COLO668 (cell line): ENCODE measurements at regions not wholly inside any gene's neighbourhood (a gene's known extent, or its start where the extent isn't known, plus 50 kb on each side); places are given as distances from the start of the nearest gene placed in this dataset.
"Not testable (repeated sequence)": the region's sequence is repeated elsewhere in the genome, so short reads cannot be mapped to it uniquely, and the experiment has no call there.

Source experiments
- DNase-seq: peaks from one replicate; lab custom pipeline; 2025; ENCODE audit not compliant: unreplicated experiment; lab: John Stamatoyannopoulos, UW

DNA sequence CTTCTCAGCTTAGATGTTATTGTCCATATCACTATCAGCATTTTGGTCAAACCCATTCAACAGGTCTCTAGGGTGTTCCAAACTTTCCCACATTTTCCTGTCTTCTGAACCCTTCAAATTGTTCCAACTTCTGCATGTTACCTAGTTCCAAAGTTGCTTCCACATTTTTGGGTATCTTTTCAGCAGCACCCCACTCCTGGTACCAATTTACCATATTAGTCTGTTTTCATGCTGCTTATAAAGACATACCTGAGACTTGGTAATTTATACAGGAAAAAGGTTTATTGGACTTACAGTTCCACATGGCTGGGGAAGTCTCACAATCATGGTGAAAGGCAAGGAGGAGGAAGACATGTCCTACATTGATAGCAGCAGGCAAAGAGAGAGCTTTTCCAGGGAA lies 1187.6 kb downstream of the MRPL39 start:
- not testable (repeated sequence) for DNase-seq

DNA sequence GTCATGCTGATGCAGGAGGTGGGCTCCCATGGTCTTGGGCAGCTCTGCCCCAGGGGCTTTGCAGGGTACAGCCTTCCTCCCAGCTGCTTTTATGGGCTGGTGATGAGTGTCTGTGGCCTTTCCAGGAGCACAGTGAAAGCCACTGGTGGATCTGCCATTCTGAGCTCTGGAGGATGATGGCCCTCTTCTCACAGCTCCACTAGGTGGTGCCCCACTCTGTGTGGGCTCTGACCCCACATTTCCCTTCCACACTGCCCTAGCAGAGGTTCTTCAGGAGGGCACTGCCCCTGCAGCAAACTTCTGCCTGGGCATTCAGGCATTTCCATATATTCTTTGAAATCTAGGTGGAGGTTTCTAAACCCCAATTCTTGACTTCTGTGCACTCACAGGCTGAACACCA lies 1188.6 kb downstream of the MRPL39 start:
- no peak for DNase-seq

DNA sequence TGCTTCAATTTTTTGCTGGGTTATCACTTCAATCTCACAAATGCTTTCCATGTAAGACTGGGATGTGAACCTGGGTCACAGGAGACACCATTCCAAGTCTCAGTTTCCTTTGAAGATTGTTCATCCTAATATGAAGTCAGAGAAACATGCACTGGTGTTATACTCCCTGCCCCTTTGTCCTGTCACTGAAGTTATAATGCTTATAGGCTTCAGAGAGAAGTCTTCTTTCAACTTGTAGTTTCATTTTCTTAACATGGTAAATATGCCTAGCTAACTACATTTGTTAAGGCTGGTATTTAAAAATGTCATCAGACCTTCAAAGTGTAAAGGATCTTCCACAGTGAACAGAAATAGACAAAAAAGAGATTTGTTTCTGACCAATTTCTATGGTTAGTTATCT lies 1195.9 kb downstream of the MRPL39 start:
- DNase-seq, result no peak

DNA sequence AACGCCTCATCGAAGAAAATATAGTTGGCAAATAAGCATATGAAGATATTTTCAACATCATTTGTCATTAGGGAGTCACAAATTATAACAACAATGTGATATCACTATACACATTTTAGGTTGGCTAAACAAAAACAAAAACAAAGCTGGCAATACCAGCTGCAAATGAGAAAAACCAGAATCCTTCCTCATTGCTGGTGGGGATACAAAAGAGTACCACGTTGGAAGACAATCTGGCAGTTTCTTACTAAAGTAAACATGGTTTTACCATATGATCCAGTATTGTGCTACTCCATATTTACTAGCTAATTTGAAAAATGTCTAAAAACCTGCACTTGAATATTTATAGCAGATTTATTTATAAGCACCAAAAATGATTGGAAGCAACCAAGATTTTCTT lies 1204.1 kb downstream of the MRPL39 start:
- DNase-seq, result no peak

DNA sequence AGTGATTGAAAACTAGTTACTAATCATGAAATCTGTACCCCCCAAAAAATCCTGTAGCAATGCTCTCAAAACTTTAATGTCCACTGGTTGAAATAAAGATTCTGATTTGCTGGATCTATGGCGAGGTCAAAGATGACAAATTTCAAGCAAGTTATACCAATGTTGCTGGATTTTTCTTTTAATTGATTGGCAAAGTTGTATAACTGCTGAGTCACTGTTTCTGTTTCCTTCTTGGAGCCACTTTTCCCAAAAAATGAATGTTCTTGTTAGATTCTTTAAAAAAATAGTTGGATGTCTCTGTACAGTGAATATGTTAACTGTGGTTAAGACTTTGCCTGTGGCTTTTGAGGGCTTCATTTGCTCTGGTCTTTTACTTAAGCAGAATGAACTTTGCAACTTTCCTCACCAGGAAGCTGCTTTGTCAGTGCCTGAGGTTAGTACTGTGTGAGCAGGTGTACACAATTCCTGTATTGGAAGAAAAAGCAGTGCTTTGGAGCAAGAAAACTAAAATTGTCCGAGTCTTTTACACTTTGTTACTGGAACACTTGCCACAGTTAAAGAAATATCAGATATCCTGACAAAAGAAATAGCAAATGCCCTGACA lies 1211.9 kb downstream of the MRPL39 start:
- no peak for DNase-seq

DNA sequence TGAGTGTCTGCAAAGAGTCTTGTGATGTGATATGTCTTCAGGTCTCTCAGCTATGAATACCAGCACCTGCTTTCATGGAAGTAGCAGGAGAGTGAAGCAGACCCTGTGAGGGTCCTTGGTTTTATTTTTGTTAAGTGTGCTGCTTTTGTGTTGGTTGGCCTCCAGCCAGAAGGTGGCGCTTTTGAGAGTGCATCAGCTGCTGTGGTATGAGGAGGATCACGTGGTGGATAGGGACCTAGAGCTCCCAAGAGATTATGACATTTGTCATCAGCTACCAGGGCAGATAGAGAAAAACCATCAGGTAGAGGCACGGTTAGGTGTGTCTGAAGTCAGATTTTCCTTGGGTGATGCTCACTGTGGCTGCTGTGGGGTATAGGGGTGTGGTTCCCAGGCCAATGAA lies 1232.1 kb downstream of the MRPL39 start:
- DNase-seq, result no peak

DNA sequence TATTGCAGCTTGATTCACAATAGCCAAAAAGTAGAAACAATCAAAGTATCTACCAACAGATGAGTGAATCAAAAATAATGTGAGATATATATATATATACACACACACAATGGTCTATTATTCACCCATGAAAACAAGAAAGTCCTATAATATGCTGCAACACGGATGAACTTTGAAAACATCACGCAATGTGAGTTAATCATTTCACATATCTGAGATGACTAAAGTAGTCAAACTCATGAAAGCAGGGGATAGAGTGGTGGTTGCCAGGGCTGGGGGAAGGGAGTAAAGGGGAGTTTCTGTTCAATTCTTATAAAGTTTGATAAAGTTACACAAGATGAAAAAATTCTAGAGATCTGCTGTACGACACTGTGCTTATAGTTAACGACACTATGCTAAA lies 1234.8 kb downstream of the MRPL39 start:
- no peak for DNase-seq

DNA sequence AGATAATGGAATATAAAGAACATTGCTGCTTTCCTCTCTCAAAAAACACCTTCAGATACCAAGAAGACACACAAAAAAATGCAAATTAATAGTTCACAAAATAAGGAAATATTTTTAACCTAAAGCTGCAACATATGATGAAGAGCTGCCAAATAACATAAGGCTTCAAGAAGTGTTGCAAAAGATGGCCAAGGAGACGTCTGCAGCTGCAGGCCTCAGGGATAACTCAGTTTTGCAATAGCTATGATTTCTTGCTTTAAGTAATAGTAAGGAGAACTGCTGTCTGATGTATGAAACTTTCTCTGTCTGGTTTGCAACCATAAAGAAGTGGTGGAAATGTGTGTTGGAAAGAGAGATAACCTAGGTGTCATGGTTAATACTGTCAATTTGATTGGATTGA lies 1237.5 kb downstream of the MRPL39 start:
- DNase-seq, result no peak

DNA sequence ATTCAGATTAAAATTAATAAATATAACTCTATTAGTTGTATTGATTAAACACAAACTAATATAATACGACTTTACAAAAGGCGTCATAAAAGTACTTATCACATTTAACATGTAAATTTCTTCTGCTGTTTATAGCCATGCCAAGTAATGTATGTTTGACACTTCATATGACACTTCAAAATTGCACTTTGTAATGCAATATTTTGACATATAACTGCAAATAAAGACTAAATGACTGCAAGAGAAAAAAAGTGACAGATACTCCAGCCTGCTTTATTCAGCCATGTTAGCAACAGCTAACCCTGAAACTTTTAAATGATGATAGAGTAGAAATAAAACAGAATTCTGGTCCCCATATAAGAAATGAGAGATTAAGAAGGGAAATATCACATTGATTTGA lies 1238.0 kb downstream of the MRPL39 start:
- no peak for DNase-seq

DNA sequence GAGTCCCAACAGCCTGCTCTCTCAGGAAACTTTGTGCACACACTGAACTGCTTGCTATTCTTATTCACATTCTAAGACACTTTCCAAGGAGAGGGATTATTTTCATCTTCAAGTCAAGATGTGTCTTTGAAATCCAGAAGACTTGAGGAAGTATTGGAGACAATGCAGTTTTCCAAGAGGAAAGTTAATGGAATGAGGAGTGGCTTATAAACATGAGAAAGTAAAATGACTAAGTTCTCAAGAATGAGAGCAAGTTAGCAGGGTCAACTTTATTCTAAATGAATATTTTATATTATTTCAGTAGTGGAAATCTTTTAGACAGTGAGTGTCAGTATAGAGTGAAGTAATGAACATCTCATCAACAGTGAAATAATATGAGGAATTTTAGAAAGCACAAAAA lies 1239.3 kb downstream of the MRPL39 start:
- DNase-seq, result no peak

DNA sequence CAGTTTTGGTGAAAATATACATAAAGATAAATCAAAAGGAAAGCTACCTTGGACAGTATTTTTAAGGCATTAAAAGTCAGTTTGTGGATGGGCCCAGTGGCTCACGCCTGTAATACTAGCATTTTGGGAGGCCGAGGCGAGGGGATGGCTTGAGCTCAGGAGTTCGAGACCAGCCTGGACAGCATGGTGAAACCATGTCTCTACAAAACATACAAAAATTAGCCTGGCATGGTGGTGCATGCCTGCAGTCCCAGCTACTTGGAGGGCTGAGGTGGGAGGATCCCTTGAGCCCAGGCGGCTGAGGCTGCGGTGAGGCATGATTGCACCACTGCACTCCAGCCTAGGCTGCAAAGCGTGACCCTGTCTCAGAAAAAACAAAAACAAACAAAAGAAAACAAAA lies 1253.8 kb downstream of the MRPL39 start:
- no peak for DNase-seq

DNA sequence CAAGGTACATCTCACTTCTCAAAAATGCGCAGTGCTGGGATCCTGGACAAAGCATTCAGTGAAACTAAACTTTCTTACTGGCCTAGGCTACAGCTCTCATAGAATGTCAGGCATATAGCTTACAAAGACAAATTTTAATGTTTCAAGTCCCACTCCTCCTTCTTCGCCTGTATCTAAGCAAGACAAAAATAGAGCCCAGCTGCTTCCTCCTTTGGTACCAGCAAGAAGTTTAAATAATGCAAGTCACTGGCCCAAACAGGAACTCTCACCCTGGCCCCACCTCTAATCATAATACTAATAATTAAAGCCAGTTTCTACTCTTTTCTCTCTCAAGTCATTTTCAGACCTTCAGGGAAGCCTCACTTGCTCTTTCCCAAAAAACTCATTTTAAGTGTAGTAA lies 1267.9 kb downstream of the MRPL39 start:
- DNase-seq, result no peak

DNA sequence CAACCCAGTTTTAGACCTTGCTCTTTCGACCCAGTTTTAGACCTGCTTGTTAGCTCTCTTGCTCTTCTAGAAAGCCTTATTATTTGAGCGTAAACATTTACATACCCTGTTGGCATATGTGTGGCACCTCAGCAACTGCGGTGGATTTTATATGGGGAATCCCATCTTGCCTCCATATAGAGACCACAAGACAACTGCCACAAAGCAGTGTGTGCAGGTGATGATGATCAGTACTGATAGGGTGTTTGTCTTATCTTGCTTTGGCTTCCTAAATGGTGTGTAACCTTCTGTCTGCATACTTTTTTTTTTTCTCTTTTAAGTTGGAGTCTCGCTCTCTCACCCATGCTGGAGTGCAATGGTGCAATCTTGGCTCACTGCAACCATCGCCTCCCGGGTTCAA lies 1270.8 kb downstream of the MRPL39 start:
- no peak for DNase-seq

DNA sequence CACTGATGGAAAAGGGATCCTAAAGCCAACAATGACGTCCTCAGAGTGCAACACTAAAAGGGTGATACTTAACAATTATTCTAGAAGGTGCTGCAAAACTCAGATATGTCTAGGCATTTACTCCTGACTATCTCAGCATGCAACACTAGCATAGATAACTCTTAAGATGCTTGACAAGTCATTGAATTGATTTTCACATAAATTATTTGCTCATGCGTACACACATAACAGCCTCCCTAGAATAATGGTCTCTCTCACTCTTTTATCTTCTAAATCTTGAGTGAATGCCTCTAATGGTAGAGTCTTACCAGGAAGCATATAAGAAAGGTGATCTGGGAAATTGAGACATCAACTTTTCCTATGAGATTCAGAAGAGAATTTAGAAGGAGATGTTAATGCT lies 1283.7 kb downstream of the MRPL39 start:
- DNase-seq, result no peak

DNA sequence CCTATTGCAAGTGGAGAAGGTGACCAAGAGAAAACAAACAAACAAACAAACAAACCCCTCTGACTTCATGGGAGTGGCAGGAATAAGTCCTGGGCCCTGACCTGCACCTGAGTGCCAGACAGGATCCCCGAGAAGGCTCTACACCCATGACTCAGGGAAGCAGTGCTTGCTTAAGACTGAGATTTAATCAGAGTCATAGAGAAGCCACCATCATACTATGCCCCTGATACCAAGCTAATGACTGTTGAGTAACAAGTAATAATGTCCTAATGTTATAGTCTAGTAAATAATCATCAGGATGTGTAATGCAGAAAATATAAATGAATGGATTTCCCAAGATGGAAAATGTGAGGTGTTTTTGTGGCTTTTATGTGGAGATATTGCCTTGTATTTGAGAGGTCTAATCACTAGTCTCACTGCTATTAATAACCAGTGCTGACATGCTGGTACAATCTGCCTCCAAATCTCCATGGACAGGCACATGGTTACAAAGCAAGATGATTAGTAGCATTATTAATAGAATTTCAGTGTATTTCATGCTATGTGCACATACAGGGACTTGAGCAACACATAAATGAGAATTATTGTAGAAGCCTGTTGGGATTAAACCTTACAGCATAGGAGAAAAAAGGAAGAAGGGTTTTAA lies 1290.9 kb downstream of the MRPL39 start:
- DNase-seq, result no peak

DNA sequence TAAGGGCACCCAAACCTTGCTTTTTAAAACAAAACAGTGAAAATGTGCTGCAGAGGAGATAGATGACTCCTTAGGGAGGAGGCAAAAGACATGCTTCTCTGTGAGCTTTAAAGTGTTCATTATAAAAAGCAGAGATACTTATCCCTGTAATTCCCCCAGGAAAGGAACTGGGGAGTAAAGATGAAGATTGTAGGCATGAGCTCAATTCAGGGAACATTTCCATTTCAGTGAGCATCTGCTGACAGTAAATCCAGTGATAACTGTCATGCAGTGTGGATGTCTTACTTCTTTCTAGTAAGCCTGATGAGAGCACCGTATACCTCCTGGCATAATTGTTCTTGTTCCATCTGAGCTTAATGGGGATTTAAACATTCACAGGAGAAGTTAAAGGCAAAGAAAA lies 1296.5 kb downstream of the MRPL39 start:
- DNase-seq, result no peak

DNA sequence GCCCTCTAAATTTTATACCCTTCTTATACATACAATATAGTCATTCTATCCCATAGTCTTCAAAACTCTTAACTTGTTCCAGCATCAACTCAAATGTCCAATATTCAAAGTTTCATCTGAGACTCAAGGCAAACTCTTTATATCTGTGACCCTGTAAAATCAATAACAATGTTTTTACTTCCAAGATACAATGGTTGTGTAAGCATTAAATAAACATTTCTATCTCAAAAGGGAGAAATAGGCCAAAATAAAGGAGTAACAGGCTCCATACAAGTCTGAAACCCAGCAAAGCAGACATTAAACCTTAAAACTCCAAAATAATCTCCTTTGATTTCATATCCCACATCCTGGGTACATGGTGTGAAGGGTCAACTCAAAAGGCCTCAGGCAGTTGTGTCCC lies 1299.1 kb downstream of the MRPL39 start:
- no peak for DNase-seq

DNA sequence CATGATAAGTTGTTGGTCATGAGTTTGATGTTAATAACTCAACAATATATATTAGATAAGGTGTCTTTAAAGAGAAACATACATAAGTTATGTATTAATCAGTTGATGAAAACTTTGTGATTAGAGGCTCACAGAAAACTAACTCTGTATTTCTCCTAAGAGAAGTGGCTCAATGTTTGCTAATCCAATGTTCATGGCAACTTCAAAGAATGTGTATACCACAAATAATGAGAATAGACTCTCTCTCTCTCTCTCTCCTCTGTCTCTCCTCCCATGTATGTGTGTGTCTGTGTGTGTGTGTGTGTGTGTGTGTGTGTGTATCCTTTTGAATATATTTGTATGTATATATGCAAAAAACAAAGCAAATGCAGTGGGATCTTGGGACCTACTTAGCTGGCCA lies 1304.9 kb downstream of the MRPL39 start:
- no peak for DNase-seq

DNA sequence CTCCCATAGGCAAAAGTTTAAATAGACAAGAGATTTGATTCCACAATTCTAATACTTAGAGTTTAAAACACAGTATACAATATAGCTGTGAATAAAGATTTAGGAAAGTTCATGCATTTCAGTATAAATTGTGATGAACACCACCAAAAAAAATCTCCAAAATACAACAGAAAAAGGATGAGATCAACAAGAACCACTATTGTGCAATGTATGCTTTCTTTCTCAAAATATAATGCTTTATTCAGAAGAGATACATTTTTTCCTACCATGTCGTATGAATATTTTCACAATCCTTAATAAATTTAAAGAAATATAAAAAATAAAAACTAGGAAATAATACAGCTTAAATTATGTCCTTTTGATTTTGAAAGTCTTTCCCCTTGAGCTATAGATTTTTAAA lies 1309.2 kb downstream of the MRPL39 start:
- no peak for DNase-seq

DNA sequence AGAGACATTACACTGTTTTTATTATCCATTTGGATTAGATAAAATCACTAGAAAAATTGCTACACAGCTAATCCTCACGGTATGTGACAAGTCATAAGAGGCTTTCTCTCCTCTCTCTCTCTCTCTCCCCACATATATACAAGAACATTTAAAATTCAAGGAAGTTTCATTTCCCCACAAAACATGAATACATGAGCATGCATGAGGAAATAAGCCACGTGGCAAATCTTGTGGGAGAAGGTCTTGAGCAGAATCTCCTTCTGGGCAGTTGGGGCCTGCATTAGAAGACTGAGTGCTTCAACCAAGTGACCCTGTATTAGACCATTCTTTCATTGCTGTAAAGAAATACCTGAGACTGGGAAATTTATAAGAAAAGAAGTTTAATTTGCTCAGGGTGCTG lies 1313.1 kb downstream of the MRPL39 start:
- no peak for DNase-seq

DNA sequence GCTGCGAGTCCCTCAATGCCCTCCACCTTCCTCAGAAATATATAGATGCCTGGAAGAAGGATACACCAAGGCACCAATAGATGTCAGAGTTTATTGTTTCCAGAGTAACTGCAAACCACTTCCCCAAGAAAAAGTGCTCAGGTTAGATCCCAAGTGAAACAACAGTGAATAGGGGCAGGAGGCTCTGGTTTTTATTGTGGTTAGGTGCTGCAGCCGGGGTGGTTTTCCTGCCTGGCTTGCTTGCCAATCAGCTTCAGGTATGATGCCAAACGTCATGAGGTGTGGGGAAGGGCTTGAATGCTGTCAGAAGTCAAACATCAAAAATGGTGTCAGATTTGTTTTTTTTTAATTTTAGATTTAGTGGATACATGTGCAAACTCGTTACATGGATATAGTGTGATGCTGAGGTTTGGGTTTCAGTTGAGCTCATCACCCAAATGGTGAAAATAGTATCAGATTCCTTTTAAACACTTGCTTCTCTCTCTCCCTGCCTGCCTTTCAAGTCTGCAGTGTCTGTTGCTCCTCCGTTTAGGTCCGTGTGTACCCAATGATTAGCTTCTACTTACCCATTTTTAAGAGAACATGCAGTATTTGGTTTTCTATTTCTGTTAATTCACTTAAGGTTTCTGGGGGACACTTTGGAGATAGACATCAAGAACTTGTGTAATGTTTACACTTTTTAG lies 1317.0 kb downstream of the MRPL39 start:
- no peak for DNase-seq

DNA sequence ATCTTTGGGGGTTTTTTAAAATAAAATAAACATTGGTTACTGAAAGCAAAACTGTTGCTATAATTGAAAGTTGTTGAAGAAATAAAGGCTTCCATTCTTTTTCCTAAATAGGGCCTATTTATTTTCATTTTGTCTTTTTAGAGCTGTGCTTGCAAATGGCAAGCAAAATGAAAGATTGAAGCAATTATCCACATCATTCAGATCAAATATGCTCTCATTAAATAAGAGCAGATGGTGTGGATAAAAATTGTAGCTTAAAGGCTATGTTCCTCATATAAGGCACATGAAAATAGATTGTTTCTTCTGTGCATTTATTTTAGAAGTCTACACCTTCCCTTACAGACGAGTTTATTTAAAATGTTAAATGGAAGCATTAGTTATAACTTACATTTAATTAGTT lies 1317.7 kb downstream of the MRPL39 start:
- no peak for DNase-seq

DNA sequence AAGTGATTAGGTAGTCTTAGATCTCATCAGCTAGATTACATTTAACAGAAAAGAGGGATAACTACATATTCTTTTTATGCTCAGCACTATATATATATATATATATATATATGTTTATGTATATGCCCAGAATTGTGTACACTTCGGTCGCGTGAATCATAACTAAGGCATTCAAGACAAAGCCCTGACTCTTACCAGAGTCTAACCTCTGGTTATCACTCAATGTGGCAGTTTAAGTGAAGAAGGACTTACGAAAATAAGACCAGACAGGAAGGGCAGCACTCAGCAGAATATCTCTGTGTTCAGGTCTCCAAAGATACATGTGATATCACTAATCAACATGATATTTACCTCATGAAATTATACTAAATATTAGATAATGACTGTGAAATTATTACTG lies 1326.7 kb downstream of the MRPL39 start:
- DNase-seq, result no peak
